ENCODE measurements at regions not wholly inside any gene's neighbourhood (a gene's known extent, or its start where the extent isn't known, plus 50 kb on each side); places are given as distances from the start of the nearest gene placed in this dataset.

GRCh38 chr11:103544874-103545273, 435.6 kb downstream of the DYNC2H1 start:
- TF ChIP-seq SP1 (IDR thresholded peaks at IDR 0.05) (no peak), CTCF (IDR thresholded peaks at IDR 0.05; ENCODE audit: low read depth, low read length, missing input control) (no peak), YY1 (IDR thresholded peaks at IDR 0.05) (no peak), REST (IDR thresholded peaks at IDR 0.05) (no peak), HNF4A (conservative IDR thresholded peaks at IDR 0.05) (no peak), FOXA2 (IDR thresholded peaks at IDR 0.05) (no peak), GABPA (IDR thresholded peaks at IDR 0.05 in 1 of 2, conservative IDR thresholded peaks at IDR 0.05 in 1 of 2) (no peak), MAX (IDR thresholded peaks at IDR 0.05) (no peak), RXRA (IDR thresholded peaks at IDR 0.05) (no peak), EGR1 (IDR thresholded peaks at IDR 0.05; ENCODE audit: low read depth in 2 of 2) (no peak), JUND (IDR thresholded peaks at IDR 0.05) (no peak), ATF3 (IDR thresholded peaks at IDR 0.05) (no peak), FOXA1 (IDR thresholded peaks at IDR 0.05) (no peak), TAF1 (conservative IDR thresholded peaks at IDR 0.05) (no peak), ZBTB33 (IDR thresholded peaks at IDR 0.05) (no peak), RAD21 (IDR thresholded peaks at IDR 0.05) (no peak), HNF4G (IDR thresholded peaks at IDR 0.05) (no peak), NR2F2 (IDR thresholded peaks at IDR 0.05) (no peak)
- no peaks in the 10 kb centered on the region for H3K27me3 ChIP-seq (ENCODE audit: control insufficient read depth in 4 of 4, insufficient read depth in 4 of 4, low read length in 3 of 4)
- H3K4me1 ChIP-seq (ENCODE audit: control insufficient read depth in 4 of 4, insufficient read depth in 4 of 4, low read length in 3 of 4), result no peaks in the 10 kb centered on the region
- H3K4me3 ChIP-seq (ENCODE audit: low read depth in 1 of 3, low read length in 3 of 3), result no peak overlapping the region
- H3K9ac ChIP-seq (ENCODE audit: low read depth in 1 of 2, low read length in 2 of 2), result no peak overlapping the region
- WGBS, result 84% methylated on average over 8 of the region's 8 CpGs
- DNase-seq (ENCODE audit: low spot score), result no peak
- no peak overlapping the region for H3K27ac ChIP-seq (ENCODE audit: low read depth in 1 of 2, low read length in 2 of 2)
- no peaks in the 10 kb centered on the region for H3K36me3 ChIP-seq (ENCODE audit: control insufficient read depth in 4 of 4, insufficient read depth in 3 of 4, low read depth in 1 of 4, low read length in 3 of 4)
- peaks cover 0 to 6% (median under 1%) of the 10 kb centered on the region in 4 donors for H3K9me3 ChIP-seq (ENCODE audit: control insufficient read depth in 4 of 4, low read length in 3 of 4)

All from liver (tissue), 8 donors.